NB4 (cell line): ENCODE measurements at regions not wholly inside any gene's neighbourhood (a gene's known extent, or its start where the extent isn't known, plus 50 kb on each side); places are given as distances from the start of the nearest gene placed in this dataset.

Experiments used
- DNase-seq: peaks from one replicate; pipeline ENCODE4 v3.0.0; 2010; ENCODE audit warnings: low read depth
- H3K4me3 ChIP-seq: one replicate; pipeline ENCODE4 v1.5.1; 2011; ENCODE audit warnings: mild to moderate bottlenecking, low read depth, low read length, moderate library complexity
- MYC ChIP-seq: IDR thresholded peaks from 2 replicates; pipeline ENCODE4 v1.6.1; 2011; ENCODE audit warnings: low read depth, low read length
- POLR2A ChIP-seq: IDR thresholded peaks from 2 replicates; pipeline ENCODE4 v1.6.1; 2011; ENCODE audit warnings: mild to moderate bottlenecking; ENCODE audit not compliant: insufficient read length; ENCODE audit errors: extremely low read depth
- TF ChIP-seq, protein P1 (sequence below): IDR thresholded peaks from 2 replicates; pipeline ENCODE4 v1.6.1; 2011; ENCODE audit warnings: low read depth, low read length
- TF ChIP-seq, protein P2 (sequence below): IDR thresholded peaks from one replicate; pipeline ENCODE4 v1.5.1; 2012; ENCODE audit warnings: low read depth, low read length

DNA sequence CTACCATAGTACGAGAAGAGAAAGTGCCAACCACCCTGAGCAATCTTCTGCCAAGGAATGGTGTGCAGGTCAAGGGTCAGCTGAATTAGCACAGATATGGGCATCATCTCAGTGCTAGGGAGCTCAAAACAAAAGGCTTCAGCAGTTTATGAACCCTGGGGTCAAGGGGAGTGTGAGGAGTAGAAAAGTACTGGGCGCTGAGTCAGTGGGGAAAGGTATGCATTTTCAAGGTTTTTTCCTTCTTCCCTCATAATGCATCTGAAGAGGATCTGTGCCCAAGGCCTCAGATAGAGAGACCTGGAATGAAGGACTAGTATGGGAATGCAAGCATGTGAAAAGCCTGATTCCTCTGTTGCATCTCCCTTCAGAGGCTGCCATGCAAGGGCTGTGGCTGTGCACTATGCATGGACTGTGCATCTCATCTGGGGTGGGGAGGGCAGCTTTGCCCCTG lies 81.7 kb downstream of the PERP start:
- H3K4me3 ChIP-seq: no peak overlapping the region
- TF ChIP-seq MYC: no peak
- no peak for TF ChIP-seq POLR2A
- TF ChIP-seq, protein P1, sequence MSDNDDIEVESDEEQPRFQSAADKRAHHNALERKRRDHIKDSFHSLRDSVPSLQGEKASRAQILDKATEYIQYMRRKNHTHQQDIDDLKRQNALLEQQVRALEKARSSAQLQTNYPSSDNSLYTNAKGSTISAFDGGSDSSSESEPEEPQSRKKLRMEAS: no peak
- TF ChIP-seq, protein P2, sequence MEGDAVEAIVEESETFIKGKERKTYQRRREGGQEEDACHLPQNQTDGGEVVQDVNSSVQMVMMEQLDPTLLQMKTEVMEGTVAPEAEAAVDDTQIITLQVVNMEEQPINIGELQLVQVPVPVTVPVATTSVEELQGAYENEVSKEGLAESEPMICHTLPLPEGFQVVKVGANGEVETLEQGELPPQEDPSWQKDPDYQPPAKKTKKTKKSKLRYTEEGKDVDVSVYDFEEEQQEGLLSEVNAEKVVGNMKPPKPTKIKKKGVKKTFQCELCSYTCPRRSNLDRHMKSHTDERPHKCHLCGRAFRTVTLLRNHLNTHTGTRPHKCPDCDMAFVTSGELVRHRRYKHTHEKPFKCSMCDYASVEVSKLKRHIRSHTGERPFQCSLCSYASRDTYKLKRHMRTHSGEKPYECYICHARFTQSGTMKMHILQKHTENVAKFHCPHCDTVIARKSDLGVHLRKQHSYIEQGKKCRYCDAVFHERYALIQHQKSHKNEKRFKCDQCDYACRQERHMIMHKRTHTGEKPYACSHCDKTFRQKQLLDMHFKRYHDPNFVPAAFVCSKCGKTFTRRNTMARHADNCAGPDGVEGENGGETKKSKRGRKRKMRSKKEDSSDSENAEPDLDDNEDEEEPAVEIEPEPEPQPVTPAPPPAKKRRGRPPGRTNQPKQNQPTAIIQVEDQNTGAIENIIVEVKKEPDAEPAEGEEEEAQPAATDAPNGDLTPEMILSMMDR: no peak
- no peak for DNase-seq

DNA sequence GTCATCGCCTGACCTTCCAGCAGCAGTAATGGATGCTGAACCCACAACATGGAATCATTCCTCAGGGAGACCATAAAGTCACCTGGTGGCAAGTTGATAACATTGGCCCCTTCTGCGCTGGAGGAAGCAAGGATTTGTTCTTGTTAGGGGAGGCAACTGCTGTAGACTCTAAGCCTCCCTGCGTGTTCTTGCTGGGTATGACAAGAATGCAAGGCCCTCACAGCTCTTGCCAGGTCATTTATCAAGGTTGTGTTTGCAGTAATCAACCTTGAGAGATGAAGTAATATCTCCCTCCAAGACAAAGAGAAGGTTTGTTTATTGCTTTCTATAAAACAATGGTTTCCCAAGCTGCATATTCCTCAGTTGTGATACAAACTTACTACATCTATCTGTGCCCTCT lies 80.9 kb downstream of the PERP start:
- TF ChIP-seq MYC: no peak
- no peak for DNase-seq
- no peak overlapping the region for H3K4me3 ChIP-seq

DNA sequence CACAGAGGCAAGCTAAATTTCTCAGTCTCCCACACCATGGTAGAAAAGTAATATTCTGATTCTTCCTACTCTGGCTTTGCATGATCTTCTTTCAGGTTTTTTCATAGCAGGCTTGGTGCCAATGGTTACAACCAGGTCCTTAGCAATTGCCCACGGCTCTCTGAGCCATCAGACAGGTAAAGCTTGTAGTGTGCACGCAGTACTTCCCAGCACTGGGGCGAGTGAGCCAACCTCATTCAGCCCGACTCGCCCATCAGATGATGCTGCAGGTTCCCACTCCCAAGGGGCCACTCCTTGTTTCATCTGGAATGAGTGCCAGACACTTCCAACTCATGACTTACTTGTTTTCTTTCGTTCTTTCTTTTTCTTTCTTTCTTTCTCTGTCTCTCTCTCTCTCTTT lies 78.3 kb downstream of the PERP start:
- no peak for TF ChIP-seq MYC
- H3K4me3 ChIP-seq: no peak overlapping the region
- no peak for DNase-seq

DNA sequence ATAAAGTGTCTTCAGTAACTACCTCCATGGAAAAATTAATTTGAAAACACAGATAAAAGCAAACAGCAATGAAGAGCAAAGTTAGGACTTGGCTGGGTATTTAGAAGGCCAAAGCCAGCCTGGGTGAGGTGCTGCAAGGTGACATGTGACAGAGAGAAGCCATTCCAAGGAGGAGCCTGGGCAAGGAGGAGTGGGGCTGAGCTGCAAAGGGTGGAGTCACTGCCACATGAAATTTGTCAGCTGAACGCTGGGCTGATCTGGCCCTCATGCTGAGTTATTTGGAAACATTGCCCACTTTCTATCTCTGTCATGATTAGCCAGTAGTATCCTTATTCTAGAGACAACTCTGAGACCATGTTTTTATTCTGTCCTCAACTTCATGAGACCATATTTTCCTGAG lies 76.3 kb downstream of the PERP start:
- H3K4me3 ChIP-seq: no peak overlapping the region
- no peak for DNase-seq
- TF ChIP-seq, protein P2: no peak
- TF ChIP-seq, protein P1: no peak
- TF ChIP-seq MYC (no peak), POLR2A (no peak)

DNA sequence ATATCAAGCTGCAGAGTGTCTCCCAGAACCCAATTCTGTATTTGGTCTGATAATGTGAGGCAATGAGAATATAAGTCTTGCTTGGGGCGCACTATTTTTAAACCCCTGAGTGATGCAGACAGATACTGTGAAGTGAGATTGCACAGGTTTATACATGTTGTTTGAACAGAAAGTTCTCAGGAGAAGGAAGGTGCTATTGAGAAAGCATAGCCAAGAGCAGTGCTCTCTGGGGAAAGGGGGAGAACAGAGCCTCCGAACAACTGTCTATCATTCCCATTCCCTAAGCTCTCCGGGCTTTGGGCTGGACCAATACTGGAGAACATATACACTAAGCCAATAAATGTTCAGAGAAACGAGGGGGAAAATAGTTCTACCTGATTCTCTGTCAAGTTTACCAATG lies 75.8 kb downstream of the PERP start:
- no peak for DNase-seq
- no peak overlapping the region for H3K4me3 ChIP-seq
- no peak for TF ChIP-seq POLR2A
- TF ChIP-seq, protein P2: no peak
- TF ChIP-seq, protein P1: no peak
- TF ChIP-seq MYC: no peak

DNA sequence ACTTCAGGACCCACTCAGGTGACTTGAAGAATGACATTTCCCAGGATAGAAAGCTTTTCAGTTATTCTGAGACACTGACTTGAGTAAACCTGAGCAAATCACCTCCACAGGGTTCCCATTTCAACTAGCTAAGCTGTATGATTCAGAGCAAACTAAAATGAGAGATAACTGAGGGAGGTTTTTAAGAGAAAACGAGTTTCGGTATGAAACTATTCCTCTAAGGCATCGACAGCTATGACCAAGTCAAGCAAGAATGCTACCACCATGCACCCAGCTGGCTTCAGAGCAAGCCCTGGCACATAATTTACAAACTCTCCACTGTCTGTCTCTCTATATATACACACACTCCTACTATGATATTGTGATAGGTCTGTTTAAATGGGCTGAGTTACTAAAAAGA lies 75.4 kb downstream of the PERP start:
- DNase-seq: no peak
- H3K4me3 ChIP-seq: no peak overlapping the region
- TF ChIP-seq MYC: no peak
- TF ChIP-seq, protein P1: no peak
- TF ChIP-seq, protein P2: no peak

DNA sequence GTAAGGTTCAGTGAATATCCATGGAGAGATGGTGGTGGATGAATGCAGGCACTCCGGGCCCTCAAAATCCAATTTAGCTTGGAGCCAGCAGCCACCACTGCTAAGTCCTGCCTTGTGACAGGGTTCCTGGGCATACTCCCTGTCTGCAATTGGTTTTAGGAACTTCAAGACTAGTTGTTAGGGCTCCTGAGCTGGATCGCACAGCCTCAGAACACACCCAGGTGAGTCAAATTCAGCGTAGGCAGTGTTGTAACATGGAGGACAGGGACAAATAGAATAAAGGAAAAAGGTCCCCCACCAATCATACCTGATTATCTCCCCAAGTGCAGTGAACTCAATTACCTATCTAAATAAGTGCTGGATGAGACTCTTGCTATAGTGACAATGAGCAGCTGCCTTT lies 74.6 kb downstream of the PERP start:
- TF ChIP-seq MYC: no peak
- TF ChIP-seq, protein P1: no peak
- TF ChIP-seq POLR2A: no peak
- TF ChIP-seq, protein P2: no peak
- no peak for DNase-seq
- H3K4me3 ChIP-seq: no peak overlapping the region
